Neural cell (in vitro differentiated cells): ENCODE measurements at regions not wholly inside any gene's neighbourhood (a gene's known extent, or its start where the extent isn't known, plus 50 kb on each side); places are given as distances from the start of the nearest gene placed in this dataset.

Experiments used
- EZH2 ChIP-seq: fragments of 200-600, 300-800 bp; shearing (Covaris generic), sonication (generic); IDR thresholded peaks from 2 replicates; pipeline ENCODE4 v1.6.1; 2014; ENCODE audit warnings: antibody characterized with exemption, low read length, borderline replicate concordance, mild to moderate bottlenecking; ENCODE audit not compliant: insufficient read depth, poor library complexity, severe bottlenecking
- POLR2AphosphoS5 ChIP-seq: IDR thresholded peaks from 2 replicates; pipeline ENCODE4 v1.6.1; 2012
- RAD21 ChIP-seq: fragments of 450-650 bp; conservative IDR thresholded peaks from 2 replicates; pipeline ENCODE4 v1.6.1; 2014; ENCODE audit warnings: antibody characterized with exemption, mild to moderate bottlenecking, moderate library complexity
- SMC3 ChIP-seq: fragments of 450-650 bp; conservative IDR thresholded peaks from 2 replicates; pipeline ENCODE4 v1.6.1; 2014; ENCODE audit warnings: antibody characterized with exemption, mild to moderate bottlenecking, moderate library complexity; ENCODE audit not compliant: poor library complexity
- TAF1 ChIP-seq: IDR thresholded peaks from 2 replicates; pipeline ENCODE4 v1.6.1; 2012; ENCODE audit warnings: low read depth
- TF ChIP-seq, protein P1 (sequence below): fragments of 450-650 bp; IDR thresholded peaks from 2 replicates; pipeline ENCODE4 v1.5.1; 2014; ENCODE audit warnings: antibody characterized with exemption, mild to moderate bottlenecking, moderate library complexity; ENCODE audit not compliant: poor library complexity, severe bottlenecking

DNA sequence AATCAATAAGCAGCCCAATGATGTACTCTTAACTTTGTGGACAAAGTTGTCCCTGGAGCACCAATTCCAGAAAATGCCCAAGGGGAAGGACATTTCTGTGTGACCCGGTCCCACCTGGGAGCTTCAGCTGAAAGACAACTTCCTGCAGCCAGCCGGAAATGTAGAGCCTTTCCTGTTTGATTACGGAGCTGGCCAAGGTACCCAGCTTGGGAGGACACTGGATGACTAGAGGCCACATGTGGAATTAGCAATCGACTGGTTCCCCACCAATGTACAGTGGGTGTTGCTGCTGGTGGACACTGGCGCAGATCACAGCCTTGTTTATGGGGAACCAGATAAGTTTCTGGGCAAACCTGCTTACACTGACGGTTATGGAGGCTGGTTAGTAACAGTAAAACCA is 53.0 kb upstream of the ZC3H15 start:
- TF ChIP-seq, protein P1, sequence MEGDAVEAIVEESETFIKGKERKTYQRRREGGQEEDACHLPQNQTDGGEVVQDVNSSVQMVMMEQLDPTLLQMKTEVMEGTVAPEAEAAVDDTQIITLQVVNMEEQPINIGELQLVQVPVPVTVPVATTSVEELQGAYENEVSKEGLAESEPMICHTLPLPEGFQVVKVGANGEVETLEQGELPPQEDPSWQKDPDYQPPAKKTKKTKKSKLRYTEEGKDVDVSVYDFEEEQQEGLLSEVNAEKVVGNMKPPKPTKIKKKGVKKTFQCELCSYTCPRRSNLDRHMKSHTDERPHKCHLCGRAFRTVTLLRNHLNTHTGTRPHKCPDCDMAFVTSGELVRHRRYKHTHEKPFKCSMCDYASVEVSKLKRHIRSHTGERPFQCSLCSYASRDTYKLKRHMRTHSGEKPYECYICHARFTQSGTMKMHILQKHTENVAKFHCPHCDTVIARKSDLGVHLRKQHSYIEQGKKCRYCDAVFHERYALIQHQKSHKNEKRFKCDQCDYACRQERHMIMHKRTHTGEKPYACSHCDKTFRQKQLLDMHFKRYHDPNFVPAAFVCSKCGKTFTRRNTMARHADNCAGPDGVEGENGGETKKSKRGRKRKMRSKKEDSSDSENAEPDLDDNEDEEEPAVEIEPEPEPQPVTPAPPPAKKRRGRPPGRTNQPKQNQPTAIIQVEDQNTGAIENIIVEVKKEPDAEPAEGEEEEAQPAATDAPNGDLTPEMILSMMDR, result no peak
- no peak for TF ChIP-seq SMC3
- TF ChIP-seq POLR2AphosphoS5, result no peak
- no peak for TF ChIP-seq EZH2
- no peak for TF ChIP-seq TAF1
- TF ChIP-seq RAD21, result no peak
